ENCODE measurements at regions not wholly inside any gene's neighbourhood (a gene's known extent, or its start where the extent isn't known, plus 50 kb on each side); places are given as distances from the start of the nearest gene placed in this dataset.

DNA sequence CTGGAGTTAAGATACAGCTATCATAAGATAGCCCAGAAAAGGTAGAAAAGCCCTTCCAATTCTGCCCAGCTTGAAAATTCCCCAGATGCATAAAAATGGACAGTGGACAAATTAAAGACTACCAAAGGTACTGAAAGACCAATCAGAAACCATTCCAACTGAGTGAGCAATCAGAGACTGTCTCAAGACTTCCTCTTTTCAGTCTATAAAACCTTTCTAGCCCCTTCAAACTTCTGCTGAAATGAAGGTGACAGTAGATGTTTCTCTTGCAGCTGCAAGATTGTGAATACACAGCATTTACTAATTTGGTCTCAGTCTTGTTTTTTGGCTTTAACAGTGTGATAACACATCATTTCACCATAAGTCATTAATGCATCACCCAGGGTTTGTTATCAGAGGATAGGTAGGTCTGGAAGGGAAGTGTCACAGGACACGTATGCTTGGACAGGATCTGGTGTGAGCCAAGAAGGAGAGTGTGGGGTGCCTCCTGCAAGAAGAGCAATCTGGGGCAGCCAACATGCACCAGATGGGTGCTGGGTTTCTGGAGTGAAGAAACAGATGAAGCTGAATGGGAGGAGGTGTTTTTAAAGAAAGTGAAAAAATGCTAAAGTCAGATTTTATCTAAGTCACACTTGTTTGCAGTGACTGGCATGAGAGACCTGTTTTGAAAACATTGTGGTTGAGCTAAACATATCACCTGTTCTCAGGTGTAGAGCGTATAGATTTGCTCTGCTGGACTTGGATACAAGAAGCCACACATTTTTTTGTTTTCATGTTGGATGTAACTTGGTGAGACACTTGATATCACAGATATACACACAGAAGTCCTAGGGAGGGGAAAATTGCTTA is 75.3 kb upstream of the DDX18 start:
- TF ChIP-seq, protein P1, sequence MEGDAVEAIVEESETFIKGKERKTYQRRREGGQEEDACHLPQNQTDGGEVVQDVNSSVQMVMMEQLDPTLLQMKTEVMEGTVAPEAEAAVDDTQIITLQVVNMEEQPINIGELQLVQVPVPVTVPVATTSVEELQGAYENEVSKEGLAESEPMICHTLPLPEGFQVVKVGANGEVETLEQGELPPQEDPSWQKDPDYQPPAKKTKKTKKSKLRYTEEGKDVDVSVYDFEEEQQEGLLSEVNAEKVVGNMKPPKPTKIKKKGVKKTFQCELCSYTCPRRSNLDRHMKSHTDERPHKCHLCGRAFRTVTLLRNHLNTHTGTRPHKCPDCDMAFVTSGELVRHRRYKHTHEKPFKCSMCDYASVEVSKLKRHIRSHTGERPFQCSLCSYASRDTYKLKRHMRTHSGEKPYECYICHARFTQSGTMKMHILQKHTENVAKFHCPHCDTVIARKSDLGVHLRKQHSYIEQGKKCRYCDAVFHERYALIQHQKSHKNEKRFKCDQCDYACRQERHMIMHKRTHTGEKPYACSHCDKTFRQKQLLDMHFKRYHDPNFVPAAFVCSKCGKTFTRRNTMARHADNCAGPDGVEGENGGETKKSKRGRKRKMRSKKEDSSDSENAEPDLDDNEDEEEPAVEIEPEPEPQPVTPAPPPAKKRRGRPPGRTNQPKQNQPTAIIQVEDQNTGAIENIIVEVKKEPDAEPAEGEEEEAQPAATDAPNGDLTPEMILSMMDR (IDR thresholded peaks at IDR 0.05) = no peak
- no peak for TF ChIP-seq POLR2A (IDR thresholded peaks at IDR 0.05)
- TF ChIP-seq POLR2AphosphoS5 (IDR thresholded peaks at IDR 0.05) = no peak
